GM21619 (cell line): ENCODE measurements at regions not wholly inside any gene's neighbourhood (a gene's known extent, or its start where the extent isn't known, plus 50 kb on each side); places are given as distances from the start of the nearest gene placed in this dataset.
"Not testable (repeated sequence)": the region's sequence is repeated elsewhere in the genome, so short reads cannot be mapped to it uniquely, and the experiment has no call there.

Source experiments
- ATAC-seq: cut with Tn5 transposase; IDR thresholded peaks from one replicate; pipeline ENCODE4 v1.9.1; 2021; ENCODE audit not compliant: unreplicated experiment

DNA sequence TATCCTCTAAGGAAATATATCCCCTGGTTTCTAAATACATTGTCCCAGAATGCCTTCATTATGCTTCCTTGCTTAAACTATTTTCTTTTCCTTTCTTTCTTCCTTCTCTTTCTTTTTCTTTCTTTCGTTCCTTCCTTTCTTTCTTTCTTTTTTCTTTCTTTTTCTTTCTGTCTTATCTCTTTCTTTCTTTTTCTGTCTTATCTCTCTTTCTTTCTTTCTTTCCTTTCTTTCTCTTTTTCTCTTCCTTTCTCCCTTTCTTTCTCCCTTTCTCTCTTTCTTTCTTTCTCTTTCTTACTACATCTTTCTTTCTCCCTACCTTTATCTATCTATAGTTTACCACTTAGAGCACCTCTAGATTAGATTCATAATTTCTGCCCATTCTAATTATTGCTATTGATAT is 552.1 kb downstream of the PYDC2 start:
- ATAC-seq = no peak

DNA sequence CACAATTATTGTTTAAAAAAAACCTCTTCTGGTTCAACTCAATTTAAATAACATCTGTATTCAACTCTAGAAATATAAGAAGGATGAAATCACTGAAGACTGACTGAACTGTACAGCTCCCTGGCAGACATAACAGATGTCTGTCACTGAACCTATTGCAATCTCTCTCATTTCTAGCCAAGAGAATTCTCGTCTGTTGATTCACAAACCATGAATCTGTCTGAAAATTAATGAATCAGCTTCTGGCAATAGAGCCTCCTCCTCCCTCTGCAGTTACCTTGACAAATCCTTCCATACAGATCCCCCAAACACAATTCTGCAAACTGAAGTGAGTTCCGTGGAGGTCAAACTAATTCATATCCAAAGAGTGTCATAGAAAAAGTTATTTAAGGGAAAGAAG is 561.4 kb downstream of the PYDC2 start:
- ATAC-seq = no peak

- no peak for ATAC-seq
Measured at GRCh38 chr3:192024751-192025150, 563.8 kb downstream of the PYDC2 start.

- ATAC-seq = no peak
Measured at GRCh38 chr3:192026661-192027060, 565.7 kb downstream of the PYDC2 start.

DNA sequence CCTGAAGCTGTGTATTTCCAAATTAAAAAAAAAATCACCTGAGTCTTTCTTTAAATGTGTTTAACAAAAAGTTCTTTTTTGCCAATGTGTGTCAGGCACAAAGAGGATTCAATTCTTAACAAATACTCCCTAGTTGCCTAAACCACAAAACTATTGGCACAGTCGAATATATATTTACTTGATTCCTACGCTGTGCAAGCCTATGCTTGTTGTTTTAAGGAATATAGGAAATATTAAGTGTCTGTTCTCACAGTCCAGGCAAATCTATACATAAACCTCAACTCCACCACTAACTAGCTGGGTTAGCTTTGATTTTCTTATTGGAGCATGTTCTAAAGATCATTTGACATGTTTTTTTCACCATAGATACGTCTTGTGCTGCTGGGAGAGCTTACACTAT is 571.0 kb downstream of the PYDC2 start:
- ATAC-seq = no peak

DNA sequence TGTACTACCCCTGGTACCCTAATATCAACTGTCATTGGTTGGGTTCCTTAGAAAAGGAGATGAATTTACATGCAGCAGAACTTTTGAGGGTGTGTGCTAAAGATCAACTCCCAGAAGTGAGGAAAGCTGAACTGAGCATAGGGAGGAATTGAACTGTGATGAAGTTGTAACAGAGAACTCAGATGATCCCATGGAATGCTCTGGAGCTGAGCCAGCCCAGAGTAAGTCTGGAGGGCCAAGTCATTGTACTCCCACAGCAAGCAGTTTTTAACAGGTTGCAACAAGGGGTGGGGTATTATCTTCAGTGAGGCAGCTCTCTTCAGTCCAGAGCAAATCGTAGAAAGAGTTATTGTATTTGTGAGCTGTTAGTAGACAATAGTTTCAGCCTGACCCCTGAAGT is 572.3 kb downstream of the PYDC2 start:
- ATAC-seq = no peak

DNA sequence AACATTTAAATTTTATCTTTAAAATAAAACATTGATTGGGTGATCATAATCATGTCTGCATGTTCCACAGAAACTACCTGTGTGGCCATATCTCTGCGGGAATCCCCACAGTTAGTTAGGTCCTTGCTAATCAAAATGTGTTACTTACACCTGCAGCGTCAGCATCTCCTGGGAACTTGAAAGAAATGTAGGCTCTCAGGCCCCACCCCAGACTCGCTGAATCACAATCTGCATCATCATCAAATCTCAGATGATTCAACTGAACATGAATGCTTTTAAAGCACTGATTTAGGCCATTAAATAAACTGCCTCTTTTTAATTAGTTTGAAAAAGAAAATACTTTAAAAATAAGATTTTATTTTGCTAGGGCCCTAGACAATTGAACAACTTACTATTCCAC is 577.8 kb downstream of the PYDC2 start:
- ATAC-seq = no peak

DNA sequence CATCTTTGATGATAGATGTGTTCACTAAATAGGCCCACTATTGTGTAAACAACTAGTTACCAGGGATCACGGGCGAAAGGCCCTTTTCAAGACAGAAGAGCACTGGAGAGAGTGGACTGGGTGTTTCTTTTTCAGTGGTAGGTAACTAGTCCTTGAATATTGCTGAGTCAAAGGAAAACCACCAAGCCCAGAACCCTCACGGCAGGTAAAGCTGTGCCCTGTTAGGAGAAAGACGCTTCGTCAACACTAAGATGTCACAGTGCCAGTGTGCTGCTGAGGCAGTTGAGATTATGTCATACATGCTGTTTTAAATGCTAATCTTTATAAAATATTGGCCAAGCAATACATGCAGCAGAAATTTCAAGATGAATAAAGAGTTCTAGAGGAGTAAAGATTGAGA is 578.6 kb downstream of the PYDC2 start:
- no peak for ATAC-seq

- ATAC-seq = no peak
Measured at GRCh38 chr3:192040282-192041043, 579.5 kb downstream of the PYDC2 start.

GRCh38 chr3:192042116-192042515 is 581.2 kb downstream of the PYDC2 start:
- peak; percentile 98 for ATAC-seq

DNA sequence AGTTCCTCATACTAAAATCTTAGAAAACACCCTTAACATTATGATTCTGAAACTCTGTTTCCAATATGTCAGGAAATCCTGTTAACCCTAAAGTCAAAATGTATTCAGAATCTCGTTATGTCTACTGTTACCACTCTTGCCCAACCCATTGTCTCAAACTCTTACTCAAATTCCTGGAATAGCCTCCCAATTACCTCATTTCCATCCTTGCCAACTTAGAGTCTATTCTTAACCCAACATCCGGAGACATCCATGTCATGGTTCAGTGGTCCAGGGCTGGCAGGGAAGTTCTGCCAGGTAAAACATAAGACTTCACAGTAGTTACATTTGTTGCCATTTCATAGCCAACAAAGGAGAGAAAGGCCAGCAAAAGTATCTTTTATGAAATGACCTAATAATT is 593.9 kb downstream of the PYDC2 start:
- no peak for ATAC-seq

DNA sequence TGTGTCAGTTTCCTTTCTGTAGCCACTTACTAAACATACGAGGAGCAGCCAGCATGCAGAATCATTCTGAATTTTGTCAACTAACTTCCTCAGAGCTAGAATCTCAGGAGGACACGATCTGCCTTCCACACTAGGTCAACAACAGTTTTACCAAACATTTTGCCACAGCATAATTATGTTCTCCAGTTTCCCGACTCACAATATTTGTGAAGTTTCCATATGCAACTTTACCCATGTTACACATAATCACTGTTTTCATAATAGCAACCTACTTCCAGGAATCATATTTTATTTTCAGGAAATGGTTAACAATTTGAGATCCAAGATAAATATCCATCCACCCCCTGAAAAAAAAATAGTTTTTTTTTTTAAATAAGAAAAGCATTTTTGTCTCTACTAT is 595.0 kb downstream of the PYDC2 start:
- no peak for ATAC-seq

- ATAC-seq = no peak
Measured at GRCh38 chr3:192057261-192057660, 596.3 kb downstream of the PYDC2 start.

DNA sequence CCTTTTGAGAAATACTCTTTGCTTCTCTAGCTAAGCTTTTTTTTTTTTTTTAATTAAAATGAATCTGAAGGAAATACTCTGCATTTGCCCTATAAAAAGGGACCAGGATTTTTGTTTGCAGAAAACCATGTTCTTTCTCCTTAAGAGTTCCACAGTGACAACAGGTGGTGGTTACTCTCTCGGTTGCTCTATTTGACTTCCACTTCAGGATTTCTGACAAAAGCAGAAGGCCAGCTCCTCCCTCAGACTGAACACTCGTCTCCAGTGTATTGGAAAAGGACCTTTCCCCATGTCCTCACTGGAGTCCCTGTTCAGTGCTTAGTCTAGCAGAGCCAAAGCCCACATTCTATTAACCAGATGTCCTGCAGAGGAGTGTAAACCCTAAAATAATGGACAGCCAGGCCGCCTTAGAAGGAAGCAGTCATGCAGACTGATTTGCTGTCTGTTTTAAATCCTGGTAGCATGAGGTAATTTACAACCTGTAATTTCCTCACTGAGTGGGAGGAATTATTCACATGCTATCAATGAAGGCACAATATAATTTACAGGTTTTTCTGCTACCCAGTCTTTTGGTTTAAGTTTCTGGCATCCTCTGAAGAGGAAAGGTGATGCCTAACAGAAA is 599.3 kb downstream of the PYDC2 start:
- ATAC-seq = no peak

DNA sequence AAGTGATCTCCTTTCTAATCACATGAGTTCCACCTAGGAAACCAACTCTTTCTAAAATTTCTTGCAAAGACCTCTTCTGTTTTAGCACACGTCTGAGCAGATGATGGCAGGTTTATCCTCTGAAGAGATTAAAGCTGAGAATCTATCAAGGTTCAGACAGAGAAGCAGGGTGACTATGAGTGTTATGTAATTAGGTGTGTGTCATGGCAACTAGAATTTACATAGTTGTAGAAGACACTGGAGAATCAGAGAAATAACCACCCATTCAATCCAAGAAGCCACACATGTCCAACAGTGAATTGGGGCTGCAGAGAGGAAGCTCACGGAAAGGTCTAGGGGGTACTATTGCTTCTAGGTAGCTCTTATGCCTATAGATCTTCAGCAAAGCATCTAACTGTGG is 600.5 kb downstream of the PYDC2 start:
- ATAC-seq = no peak

GRCh38 chr3:192062186-192062585 is 601.2 kb downstream of the PYDC2 start:
- no peak for ATAC-seq

DNA sequence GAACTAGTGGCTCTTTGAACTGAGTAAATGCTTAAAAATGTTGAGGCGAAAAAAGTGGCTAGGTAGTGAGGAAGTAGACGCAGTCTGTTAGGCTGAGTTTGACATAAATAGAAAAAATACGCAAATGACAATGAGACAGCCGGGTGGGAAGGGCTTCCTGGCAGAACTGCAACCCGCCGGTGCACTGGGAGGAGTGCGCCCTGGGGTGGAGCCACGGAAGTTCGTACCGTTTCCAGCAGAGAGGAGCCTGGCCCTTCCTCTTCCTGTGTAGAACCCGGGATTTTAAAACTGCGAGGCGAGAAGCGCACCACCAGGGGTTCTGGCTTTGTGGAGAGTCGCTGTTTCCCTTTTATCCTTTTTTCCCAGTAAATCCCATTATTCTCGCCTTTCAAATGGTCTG is 602.6 kb downstream of the PYDC2 start:
- peak; percentile 89 for ATAC-seq

- ATAC-seq = no peak
Measured at GRCh38 chr3:192064959-192065358, 604.0 kb downstream of the PYDC2 start.

DNA sequence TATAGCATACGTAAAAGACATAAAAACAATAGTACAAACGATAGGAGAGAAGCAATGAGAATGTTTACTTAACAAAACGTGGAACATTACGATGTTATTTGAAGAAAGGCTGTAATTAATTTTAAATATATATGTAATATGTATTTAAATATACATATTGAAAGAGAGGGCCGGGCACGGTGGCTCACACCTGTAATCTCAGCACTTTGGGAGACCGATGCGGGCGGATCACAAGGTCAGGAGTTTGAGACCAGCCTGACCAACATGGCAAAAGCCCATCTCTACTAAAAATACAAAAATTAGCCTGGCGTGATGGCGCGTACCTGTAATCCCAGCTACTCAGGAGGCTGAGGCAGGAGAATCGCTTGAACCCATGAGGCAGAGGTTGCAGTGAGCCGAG is 605.3 kb downstream of the PYDC2 start:
- ATAC-seq = not testable (repeated sequence)

GRCh38 chr3:192068464-192069254 is 607.7 kb downstream of the PYDC2 start:
- peak; percentile 67 for ATAC-seq

DNA sequence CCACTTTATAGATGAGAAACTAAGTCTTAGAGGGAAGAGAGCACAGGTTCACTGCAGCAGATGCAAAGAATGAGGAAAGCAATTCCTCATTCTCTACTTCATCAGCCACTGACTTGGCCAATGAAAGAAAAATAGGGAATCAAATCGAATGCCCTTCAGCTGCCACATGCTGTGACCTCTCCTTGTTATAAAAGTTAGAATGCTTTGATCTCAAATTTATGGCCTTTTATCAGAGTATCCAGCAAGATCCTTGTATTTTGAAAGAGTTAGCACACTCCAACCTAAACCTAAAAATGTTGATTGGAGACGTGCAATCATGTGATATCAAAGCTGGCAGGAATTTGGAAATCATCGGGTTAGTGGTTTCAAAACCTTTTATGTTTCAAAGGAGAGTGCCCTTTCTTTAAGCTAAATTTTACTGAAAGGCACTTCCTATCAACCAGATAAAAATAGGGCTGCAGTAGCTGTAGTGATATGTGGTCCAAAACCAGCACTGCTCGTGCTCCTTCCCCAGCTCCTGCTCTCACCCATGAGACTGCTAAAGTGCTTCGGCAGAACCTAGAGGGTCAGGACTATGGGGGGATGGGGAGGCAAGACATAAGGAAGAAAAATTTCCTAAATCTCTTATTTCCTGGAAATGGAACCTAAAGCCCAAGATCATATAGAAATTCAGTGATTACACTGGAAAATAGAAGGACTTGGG is 617.0 kb downstream of the PYDC2 start:
- no peak for ATAC-seq
